ENCODE measurements at regions not wholly inside any gene's neighbourhood (a gene's known extent, or its start where the extent isn't known, plus 50 kb on each side); places are given as distances from the start of the nearest gene placed in this dataset.

- no peak for TF ChIP-seq CTCF (IDR thresholded peaks at IDR 0.05; ENCODE audit: low read depth, low read length, missing control alignments)
Observed at GRCh38 chr9:84490842-84491325, 150.3 kb upstream of the SLC28A3 start.

GRCh38 chr9:84492366-84493159, 152.0 kb upstream of the SLC28A3 start:
- H3K4me3 ChIP-seq (replicated peaks; ENCODE audit: low read depth, low read length), result no peak overlapping the region
- no peak for TF ChIP-seq CTCF (IDR thresholded peaks at IDR 0.05; ENCODE audit: low read depth, low read length, missing control alignments)
- DNase-seq (ENCODE audit: extremely low read depth, low read depth), result no peak

More at GRCh38 chr9:84490842-84491325, 150.3 kb upstream of the SLC28A3 start:
- DNase-seq (ENCODE audit: extremely low read depth, low read depth), result no peak
- H3K4me3 ChIP-seq (replicated peaks; ENCODE audit: low read depth, low read length), result no peak overlapping the region

- H3K4me3 ChIP-seq (replicated peaks; ENCODE audit: low read depth, low read length), result no peak overlapping the region
- TF ChIP-seq CTCF (IDR thresholded peaks at IDR 0.05; ENCODE audit: low read depth, low read length, missing control alignments), result no peak
- DNase-seq (ENCODE audit: extremely low read depth, low read depth), result no peak
Observed at GRCh38 chr9:84493284-84493947, 152.9 kb upstream of the SLC28A3 start.

DNA sequence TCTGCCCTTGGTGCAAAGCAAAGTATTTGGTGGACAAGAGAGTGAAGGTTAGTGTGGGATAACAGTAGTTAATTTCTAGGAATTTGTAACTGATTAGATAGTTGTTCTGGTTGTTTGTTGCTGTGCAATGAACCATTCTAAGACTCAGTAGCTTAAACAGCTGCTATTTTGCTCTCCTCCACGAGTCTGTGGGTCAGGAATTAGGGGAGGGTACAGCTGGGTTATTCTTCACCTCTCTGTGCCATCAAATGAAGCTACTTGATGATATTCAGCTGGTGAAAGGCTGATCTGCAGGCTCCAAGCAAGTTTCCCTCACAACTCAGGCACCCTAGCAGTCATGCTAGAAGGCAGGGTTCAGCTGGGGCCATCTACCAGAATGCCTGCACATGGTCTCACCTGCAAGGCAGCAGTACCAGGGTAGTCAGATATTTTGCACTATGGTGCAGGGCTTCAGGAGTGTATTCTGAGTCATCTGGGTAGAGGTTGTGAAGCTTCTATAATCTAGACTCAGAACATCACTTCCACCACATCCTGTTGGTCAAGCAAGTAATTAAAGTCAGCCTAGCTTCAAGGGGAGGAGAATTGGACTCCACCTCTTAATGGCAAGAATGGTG, 159.5 kb upstream of the SLC28A3 start:
- TF ChIP-seq CTCF (IDR thresholded peaks at IDR 0.05; ENCODE audit: low read depth, low read length, missing control alignments), result no peak
- H3K4me3 ChIP-seq (replicated peaks; ENCODE audit: low read depth, low read length), result no peak overlapping the region
- DNase-seq (ENCODE audit: extremely low read depth, low read depth), result no peak

DNA sequence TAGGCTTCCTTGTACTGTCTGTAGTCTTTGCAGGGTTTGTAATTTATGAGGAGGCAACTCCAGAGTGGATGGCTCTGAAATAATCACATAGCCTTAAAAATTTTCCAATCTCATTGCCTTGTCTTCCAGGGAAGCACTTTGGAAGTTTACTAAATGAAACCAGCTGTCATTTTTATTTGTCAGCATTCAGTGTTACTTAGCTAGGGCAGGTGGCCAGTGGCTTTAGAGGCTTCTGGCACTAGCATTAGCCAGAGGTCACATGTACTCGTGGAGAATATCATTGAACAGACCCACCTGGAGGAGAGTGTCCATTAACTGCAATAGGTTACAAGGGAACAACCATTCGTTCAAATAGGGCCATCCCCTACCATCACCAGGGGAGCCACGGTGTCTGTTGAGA, 160.3 kb upstream of the SLC28A3 start:
- no peak for TF ChIP-seq CTCF (IDR thresholded peaks at IDR 0.05; ENCODE audit: low read depth, low read length, missing control alignments)
- no peak for DNase-seq (ENCODE audit: extremely low read depth, low read depth)
- H3K4me3 ChIP-seq (replicated peaks; ENCODE audit: low read depth, low read length), result no peak overlapping the region

GRCh38 chr9:84501587-84501986, 161.0 kb upstream of the SLC28A3 start:
- no peak for TF ChIP-seq CTCF (IDR thresholded peaks at IDR 0.05; ENCODE audit: low read depth, low read length, missing control alignments)
- no peak for DNase-seq (ENCODE audit: extremely low read depth, low read depth)
- no peak overlapping the region for H3K4me3 ChIP-seq (replicated peaks; ENCODE audit: low read depth, low read length)
